Stimulated activated CD8-positive, alpha-beta memory T cell treated with anti-CD3 and anti-CD28 coated beads, Interleukin-4, amount 100 ng/mL, for 24 hours (primary cell): ENCODE measurements at regions not wholly inside any gene's neighbourhood (a gene's known extent, or its start where the extent isn't known, plus 50 kb on each side); places are given as distances from the start of the nearest gene placed in this dataset.
"Not testable (repeated sequence)": the region's sequence is repeated elsewhere in the genome, so short reads cannot be mapped to it uniquely, and the experiment has no call there.

Experiments
- DNase-seq: peaks from one replicate; pipeline ENCODE4 v3.0.0-alpha.2; 2020; ENCODE audit warnings: low read depth

DNA sequence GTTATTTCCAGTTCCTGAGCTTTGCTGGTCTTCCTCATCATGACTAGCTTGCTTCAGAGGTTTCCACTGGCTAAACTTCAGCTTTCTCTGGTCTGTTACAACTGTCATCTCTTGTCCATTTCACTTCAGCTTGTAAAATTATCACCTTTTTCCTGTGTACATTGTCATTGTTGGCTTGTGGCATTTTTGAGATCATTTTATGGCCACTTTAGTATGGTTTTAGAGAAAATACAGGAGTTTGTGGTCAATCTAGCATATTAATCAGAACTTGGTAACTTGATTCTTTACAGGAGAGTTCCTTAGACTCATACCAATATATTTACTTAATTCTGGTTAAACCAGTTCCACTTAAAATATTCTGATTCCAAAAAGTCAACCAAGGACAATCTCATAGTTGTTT is 235.9 kb upstream of the KITLG start:
- no peak for DNase-seq

DNA sequence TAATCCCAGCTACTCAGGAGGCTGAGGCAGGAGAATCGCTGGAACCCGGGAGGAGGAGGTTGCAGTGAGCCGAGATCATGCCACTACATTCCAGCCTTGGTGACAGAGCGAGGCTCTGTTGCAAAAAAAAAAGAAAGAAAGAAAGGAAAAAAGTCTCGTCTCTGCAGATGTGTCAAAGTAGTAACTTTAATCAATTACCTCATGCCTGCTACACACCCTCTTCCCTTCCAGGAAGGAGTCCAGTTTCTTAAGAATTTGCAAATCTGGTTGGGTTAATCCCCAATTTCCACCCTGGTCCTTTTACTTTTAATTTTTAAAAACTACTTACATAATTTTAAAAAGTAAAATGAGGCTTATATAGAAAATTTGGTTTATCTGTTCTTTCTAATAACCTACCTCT is 234.5 kb upstream of the KITLG start:
- DNase-seq, result no peak

DNA sequence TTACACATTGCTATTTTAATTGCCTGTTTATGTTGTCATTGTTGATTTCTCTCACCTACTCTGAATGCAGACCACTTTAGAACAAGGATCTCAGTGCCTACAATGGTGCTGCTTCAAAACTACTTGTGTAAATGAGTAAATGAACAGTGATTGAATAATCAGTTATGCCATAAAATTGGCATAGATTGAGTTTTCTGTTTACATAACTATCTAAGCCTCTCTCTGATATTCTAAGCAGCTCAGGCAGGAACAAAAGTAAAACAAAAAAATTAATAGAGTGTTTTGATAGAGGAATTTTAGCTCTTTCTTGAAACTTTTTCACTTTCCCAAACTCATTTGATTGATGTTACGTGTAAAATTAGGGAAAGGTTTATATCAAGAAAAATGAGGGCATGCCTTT is 232.3 kb upstream of the KITLG start:
- DNase-seq, result no peak

DNA sequence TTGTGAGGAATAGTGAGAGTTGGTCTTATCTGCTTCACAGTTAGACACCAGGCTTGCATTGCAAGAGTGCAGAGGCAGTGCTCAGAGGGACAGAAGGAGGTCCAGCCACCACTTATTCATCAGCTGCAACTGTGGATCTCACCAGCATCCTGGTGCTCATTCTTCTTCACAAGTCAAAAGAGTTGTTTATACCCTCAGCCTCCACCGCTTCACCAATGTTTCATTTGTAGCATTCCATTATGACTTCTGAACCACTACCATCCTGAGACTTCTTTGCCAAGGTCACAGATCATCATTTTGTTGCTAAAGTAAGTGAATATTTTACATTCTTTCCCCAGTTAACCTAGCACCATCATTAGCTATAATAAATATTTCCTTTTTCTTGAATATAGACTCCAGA is 230.5 kb upstream of the KITLG start:
- DNase-seq, result no peak

DNA sequence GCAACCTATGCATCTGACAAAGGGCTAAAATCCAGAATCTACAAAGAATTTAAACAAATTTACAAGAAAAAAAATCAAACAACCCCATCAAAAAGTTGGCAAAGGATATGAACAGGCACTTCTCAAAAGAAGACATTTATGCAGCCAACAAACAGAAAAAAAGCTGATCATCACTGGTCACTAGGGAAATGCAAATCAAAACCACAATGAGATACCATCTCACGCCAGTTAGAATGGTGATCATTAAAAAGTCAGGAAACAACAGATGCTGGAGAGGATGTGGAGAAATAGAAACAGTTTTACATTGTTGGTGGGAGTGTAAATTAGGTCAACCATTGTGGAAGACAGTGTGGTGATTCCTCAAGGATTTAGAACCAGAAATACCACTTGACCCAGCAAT is 229.6 kb upstream of the KITLG start:
- not testable (repeated sequence) for DNase-seq

DNA sequence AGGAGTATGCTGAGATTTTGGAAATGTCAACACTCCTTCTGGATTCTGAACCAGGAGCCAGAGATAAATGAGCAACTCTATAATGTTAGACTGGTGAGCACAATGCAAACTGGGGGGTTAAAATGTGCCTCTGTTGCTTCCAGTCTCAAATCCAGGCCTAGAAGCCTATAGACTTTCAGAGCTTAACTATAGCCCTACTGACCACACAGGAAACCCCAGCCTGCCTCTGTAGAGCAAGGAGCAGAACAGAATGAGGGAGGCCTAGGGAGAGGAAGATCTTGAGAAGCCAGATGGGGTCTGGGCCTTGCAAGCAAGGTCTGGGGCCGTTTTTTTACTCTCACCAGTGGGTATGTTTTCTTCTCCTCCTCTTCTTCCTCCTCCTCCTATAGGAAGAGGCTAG is 225.4 kb upstream of the KITLG start:
- DNase-seq, result no peak

DNA sequence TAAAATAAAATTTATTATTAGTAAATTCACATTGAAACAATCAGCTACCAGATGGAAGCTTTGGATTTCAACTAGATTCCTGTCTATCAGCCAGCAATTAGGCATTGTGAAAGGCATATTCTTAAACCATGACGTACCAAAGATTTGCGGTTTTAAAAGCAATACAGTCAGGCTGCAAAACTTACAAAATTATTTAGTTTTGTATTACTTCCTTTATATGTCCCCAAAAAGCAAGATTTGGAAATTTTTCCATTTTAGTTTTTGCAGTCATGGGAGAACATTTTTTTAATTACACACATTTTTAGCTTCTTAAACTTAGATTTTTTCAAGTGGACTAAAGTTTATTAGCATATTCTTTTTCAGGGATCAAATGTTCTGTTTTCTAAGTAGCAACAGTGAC is 225.0 kb upstream of the KITLG start:
- no peak for DNase-seq

DNA sequence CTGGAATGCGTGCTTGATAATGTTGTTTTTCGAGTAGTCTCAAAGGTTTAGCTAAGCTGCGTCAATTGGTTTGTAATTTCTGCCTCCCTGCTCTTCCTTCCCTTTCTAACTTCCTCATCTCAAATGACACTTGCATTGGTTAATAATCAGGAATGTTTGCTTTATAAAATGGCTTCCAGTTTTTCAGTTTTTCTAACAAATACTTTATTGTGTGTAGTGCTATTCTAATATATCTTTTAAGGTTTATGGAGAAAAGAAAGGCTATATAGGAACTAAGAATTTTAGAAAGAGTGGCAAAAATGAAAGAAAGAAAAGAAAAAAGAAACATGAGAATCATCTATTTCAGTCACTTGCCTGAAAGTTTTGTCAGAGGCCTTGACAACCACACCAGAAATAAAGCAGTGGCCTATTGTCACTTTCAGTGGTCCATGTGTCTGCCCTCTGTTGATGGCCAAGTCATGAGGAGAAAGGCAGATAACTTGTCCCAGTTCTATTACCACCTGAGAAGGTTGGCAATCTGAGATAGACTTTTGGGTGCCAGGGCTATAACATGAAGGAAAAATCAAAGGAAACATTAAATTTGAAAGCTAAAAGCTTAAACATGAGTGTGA is 221.9 kb upstream of the KITLG start:
- DNase-seq, result no peak

DNA sequence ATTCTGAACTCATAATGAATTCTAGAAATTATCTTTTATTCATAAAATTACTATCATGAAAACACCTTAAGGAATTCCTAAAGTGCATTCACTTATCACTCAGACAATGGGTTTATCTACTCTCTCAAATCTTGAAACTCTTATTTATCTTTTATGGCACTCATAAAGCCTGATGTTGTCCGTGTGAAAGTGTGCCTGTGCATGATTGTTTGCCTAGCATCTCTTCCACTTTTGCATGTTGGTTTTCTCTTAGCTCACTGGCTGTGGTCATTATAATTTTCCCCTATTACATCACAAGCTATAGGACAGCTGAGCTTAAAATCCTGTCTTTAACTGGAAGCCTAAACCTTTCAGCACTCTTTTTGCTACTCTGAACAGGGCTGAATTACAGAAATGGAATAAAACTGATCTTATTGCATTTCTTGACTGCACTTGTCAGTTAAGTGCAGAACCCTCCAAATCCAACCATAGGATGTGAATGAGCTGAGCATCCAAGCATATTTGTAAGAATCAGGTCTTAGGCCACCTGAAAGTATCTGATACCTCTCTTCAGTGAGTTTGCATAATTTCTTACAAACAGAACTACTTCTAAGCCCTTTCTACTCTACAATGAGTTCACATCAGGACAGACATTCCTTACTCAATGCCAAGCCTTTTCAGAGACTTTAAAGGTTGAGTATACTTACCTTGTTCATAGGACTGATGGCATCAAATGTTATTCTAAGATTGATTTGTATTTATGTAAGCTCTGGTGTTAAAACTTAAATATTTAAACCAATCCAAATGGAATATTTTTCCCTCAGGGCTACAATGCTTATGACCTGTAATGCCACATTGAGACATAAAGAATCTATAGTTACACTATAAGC is 221.2 kb upstream of the KITLG start:
- DNase-seq, result no peak

DNA sequence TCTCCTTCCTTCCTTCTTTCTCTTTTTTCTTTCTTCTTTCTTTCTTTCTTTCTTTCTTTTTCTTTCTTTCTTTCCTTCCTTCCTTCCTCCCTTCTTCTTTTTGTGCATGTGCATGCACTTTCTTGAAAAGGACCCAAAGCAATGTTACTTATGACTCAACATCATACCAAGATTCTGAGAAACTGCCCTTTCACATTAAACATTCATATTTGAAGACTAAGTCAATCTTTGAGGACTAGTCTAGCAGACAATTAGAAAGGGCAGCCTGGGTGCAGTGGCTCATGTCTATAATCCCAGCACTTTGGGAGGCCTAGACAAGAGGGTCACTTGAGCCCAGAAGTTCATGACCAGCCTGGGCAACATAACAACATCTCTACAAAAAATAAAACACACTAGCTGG is 212.8 kb upstream of the KITLG start:
- no peak for DNase-seq

DNA sequence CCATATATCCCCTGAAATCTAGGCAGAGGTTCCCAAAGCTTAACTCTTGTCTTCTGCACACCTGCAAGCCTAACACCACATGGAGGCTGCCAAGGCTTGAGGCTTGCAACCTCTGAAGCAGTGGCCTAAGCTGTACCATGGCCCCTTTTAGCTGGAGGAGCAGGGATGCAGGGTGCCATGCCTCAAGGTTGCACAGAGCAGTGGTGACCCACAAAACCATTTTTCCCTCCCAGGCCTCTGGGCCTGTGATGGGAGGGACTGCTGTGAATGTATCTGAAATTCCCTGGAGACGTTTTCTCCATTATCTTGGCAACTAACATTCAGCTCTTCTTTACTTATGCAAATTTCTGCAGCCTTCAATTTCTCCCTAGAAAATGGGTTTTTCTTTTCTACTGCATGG is 210.0 kb upstream of the KITLG start:
- DNase-seq, result no peak

DNA sequence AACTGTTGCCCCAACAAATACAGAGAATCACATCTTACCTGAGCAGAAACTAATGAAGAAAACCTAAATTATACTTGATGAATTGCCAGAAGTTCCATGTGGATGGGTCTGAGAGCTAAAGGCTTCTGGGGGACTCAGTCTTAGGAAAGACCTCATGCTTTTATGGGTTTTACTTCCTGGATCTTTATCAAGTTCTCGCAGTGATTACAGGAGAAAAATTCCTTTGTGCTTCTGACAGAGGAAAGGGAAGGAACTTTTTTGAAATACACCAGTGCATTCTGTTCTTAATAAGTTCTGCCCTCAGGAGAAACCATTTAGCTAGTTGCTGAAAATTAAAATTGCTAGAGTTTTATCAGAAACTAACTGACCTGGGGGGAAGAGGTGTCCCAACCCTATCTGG is 203.9 kb upstream of the KITLG start:
- no peak for DNase-seq

DNA sequence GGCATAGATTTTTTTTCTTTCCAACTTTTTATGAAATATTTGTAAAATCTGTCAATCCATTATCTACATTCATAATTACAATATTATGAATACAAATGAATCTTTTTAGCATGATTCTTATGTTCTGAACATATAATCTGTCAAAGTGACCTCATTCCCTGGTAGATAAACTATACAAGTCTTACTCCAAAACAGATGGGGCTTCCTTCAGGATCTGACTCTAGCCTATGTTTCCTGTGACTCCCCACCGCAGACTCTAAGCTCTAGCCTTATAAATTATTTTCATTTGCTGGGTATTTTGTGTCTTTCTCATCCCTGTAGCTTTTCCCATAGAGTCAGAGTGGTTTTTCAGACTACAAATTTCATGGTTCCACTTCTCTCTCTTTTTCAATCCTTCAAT is 202.1 kb upstream of the KITLG start:
- no peak for DNase-seq

DNA sequence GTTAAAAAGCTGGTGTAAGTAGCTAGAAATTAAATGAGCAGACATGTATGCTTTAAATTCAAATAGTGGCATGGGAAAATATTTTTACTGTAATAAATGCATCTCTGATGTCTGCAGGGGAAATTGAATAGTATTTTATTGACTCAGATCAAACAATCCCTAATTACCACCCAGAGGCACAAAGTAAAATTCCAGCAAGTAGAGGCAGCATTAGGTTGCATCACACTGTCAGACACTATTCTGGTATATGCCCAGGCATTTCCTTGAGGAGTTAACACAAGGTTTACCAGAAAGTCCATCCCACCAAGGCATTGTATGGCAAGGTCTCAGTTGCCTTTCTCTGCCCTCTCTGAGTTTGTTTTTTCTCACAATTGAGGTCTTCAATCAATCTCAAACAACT is 201.6 kb upstream of the KITLG start:
- DNase-seq, result no peak

DNA sequence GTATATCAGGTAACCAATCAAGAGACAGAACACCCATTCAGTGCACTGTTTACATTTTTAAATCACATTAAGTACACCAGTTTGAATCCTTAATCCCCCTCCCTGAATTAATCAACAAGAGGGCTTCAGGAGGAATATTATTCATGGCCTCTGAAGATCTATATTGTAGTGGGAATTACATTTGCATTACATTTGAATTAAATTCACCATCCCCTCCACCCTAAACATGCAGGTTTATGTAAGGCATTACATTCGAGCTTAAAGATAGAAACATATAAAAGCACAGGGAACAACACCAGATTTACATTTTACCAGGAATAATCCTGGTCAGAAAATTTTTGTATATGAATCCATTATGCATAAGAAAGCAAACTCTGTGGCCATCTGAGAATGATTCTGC is 197.8 kb upstream of the KITLG start:
- DNase-seq, result no peak

DNA sequence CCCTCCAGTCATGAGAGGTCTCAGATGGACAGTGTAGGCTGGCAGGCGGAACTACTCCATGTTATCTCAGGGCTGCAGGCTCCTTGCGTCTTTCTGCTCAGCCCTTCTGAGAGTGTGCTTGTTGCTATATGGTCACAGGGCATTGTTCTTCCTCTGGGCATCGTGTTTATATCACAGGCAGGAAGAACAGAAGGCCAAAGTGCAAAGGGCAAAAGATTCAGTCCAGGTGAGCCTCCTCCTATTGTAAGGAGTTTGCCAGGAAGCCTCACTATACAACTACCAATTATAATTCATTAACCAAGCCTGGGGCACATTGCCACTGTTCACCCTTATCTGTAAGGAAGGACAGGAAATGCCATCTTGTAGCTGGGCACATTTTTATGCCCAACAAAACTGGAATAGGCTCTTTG is 195.5 kb upstream of the KITLG start:
- DNase-seq, result no peak

DNA sequence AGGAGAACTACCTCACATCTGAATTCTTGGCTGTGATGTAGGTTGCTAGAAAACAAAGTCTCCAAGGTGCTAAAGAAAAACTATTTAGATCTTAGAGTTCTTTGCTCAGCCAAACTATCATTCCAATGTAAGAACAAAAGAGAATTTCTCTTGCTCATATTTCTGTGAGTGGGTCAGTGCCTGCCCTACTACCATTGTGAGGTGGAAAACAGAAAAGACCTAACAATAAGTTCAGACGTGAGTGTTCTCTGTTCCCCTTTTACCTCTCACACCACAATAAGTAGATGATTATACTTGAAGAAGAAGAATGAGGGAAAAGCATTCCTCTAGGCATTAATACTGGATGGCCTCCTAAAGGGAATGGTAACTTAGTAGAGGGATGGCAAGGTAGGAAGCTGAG is 187.4 kb upstream of the KITLG start:
- no peak for DNase-seq

DNA sequence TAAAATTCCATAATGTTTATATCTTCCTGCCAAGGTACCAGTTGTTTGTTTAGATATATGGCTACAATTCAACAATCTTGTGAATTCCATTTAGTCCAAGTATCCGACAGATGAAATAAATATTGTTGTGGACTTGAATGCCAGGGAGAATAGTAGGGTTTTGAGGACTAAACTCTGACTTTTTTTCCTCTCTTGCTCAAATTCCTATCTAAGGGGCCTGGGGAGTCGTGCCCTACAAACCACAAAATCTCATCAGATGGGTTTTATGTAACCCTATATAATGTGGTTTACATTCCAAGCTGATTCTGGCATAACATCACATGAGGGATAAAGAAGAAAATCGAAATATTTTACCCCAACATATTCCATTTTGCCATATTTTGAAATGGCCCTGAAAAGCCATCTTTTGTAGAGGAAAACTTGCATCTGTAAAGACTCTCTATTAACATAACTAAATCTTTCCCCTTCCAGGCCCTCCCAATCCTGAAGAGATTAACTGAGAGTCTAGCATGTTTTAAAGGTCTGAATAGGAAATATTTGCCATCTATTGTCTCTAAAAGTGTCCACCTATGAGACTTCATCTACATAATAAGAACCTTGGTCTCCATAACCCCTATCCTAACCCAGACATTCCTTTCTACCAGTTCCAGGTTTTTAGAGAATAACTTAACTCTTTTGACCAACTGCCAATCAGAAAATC is 184.7 kb upstream of the KITLG start:
- no peak for DNase-seq

DNA sequence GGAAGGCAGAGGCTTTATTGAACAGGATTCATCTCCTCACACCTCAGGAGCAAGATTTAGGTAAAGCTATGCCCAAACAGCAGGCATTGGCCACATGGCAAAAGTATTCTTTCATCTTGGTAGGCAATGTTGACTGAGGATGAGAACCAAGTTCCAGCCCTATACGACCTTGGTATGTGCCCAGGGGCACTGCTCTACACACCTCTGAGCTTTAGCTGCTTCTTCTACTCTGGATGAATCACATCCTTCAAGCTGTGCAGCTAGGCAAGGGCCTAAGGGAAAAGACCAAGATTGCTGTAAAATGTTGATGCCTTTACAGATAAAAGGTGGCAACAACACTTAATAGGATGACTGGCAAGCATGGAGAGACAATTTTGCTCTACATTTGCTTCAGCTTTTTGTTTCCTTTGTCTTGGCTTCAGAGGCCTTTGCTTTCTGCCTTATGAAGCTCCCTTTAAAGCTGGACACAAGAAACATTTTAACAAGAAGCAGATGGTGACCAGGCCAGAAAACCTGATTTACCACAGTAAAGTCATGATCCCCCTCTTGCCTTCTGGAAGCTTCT is 183.3 kb upstream of the KITLG start:
- no peak for DNase-seq

DNA sequence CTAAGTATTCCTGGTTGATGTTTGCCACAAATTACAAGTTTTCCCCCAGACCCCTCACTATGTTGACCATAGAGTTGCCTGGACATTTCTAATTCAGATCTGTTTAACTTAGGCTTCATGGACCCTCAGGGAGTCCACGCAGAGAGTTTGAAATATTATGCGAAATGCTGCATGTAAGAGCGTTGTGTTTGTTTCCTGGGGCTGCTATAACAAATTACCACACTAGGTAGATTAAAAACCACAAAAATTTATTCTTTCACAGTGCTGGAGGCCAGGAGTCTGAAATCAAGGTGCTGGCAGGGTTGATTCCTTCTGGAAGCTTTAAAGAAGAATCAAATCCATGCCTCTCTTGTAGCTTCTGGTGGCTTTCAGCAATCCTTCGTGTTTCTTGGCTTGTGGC is 177.9 kb upstream of the KITLG start:
- no peak for DNase-seq

DNA sequence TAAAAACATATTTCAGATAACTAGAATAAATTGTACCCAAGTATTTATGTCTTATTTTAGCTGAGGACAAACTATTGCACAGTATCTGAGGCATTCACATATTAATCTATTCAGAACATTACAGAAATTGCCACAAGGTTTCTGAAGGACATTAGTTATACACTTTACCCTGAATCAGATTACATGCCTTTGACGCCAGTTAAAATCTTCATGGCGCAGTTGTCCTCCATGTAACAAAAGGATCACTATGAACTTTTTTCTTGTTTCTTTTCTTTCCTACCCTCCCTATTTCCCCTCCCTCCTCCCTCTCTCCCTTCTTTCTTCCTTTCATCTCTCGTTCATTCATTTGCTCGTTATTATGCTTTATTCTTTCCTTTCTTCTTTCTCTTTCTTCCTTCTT is 176.6 kb upstream of the KITLG start:
- DNase-seq, result no peak

DNA sequence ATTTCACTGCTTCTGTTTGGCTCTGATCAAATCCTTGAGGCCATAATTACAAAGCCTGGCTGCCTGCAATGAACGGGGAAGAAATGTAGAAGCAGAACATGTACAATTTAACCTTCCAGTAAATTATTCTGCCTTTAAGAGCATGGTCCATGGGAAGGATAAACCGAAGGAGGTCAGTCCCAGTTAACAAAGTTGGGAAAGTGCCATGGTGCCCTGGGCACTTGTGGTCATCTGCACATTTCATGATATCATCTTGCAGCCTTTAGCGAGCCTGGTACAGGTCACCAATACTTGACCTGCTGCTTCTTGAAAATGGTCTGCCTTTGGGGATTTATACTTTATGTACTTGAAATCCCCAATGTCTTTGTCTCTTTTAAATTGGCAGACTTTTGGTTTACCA is 175.9 kb upstream of the KITLG start:
- DNase-seq, result no peak

DNA sequence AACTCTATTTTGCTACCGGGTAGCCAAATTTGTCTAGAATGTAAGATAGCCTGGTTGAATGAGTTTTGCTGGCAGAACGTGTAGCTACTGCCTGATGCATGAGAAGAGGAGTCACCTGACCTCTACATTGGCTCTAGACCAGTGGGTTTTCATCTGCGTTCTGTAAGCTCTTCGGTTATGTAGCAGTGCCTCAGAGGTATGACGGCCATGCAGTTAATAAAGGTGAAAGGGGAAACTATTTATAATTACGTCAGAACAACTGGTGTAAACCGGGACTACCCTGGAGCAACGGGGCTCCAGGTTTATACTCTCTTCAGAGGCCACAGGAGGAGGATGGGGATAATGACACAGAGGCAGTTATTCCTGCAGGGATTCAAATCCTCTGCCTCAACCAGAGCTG is 173.4 kb upstream of the KITLG start:
- no peak for DNase-seq
